ENCODE measurements at regions not wholly inside any gene's neighbourhood (a gene's known extent, or its start where the extent isn't known, plus 50 kb on each side); places are given as distances from the start of the nearest gene placed in this dataset.

GRCh38 chr14:99026471-99026870 lies 245.5 kb downstream of the BCL11B start:
- TF ChIP-seq CTCF (IDR thresholded peaks at IDR 0.05; ENCODE audit: control extremely low read depth, extremely low read depth, low read depth, missing control alignments) = no peak
- CTCF ChIA-PET = no interaction called here
- DNase-seq (ENCODE audit: extremely low spot score) = no peak

GRCh38 chr14:99028041-99028440 lies 244.0 kb downstream of the BCL11B start:
- DNase-seq (ENCODE audit: extremely low spot score) = no peak
- ChIA-PET POLR2A (no interaction called here), CTCF (no interaction called here)
- no peak for TF ChIP-seq CTCF (IDR thresholded peaks at IDR 0.05; ENCODE audit: control extremely low read depth, extremely low read depth, low read depth, missing control alignments)

More at GRCh38 chr14:99026471-99026870, 245.5 kb downstream of the BCL11B start:
- POLR2A ChIA-PET = no interaction called here

GRCh38 chr14:99028521-99028920 lies 243.5 kb downstream of the BCL11B start:
- POLR2A ChIA-PET = no interaction called here
- no peak for DNase-seq (ENCODE audit: extremely low spot score)
- no peak for TF ChIP-seq CTCF (IDR thresholded peaks at IDR 0.05; ENCODE audit: control extremely low read depth, extremely low read depth, low read depth, missing control alignments)
- CTCF ChIA-PET = no interaction called here

GRCh38 chr14:99029145-99029915 lies 242.7 kb downstream of the BCL11B start:
- POLR2A ChIA-PET = no interaction called here
- CTCF ChIA-PET = no interaction called here
- DNase-seq (ENCODE audit: extremely low spot score) = no peak
- no peak for TF ChIP-seq CTCF (IDR thresholded peaks at IDR 0.05; ENCODE audit: control extremely low read depth, extremely low read depth, low read depth, missing control alignments)

- TF ChIP-seq CTCF (IDR thresholded peaks at IDR 0.05; ENCODE audit: control extremely low read depth, extremely low read depth, low read depth, missing control alignments) = no peak
- DNase-seq (ENCODE audit: extremely low spot score) = no peak
- CTCF ChIA-PET = no interaction called here
- POLR2A ChIA-PET = no interaction called here
Observed at GRCh38 chr14:99029916-99030305, 242.1 kb downstream of the BCL11B start.

GRCh38 chr14:99030454-99030853 lies 241.5 kb downstream of the BCL11B start:
- TF ChIP-seq CTCF (IDR thresholded peaks at IDR 0.05; ENCODE audit: control extremely low read depth, extremely low read depth, low read depth, missing control alignments) = no peak
- DNase-seq (ENCODE audit: extremely low spot score) = no peak
- ChIA-PET CTCF (no interaction called here), POLR2A (no interaction called here)
